ENCODE measurements at regions not wholly inside any gene's neighbourhood (a gene's known extent, or its start where the extent isn't known, plus 50 kb on each side); places are given as distances from the start of the nearest gene placed in this dataset.

DNA sequence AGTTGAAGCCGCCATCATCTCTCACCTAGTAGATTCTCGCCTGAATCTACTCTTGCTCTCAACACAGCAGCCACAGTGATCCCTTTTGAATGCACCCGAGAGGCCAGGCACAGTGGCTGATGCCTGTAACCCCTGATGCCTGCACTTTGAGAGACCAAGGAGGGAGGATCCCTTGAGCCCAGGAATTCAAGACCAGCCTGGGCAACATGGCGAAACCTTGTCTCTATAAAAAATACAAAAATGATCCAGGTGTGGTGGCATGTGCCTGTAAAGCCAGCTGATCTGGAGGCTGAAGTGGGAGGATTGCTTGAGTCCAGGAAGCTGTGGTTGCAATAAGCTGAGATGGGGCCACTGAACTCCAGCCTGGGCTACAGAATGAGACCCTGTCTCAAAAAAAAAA, 60.3 kb upstream of the EML4 start:
- H3K9me3 Mint-ChIP-seq: no peaks in the 10 kb centered on the region
- H3K27ac Mint-ChIP-seq: no peak overlapping the region
- peaks cover 23% of the 10 kb centered on the region for H3K4me1 Mint-ChIP-seq
- DNase-seq (ENCODE audit: low spot score in 2 of 2) (no peak), ATAC-seq (ENCODE audit: low read depth) (no peak)
- no peak overlapping the region for H3K4me3 Mint-ChIP-seq
- H3K27me3 Mint-ChIP-seq: no peaks in the 10 kb centered on the region
- H3K36me3 Mint-ChIP-seq: no peaks in the 10 kb centered on the region

DNA sequence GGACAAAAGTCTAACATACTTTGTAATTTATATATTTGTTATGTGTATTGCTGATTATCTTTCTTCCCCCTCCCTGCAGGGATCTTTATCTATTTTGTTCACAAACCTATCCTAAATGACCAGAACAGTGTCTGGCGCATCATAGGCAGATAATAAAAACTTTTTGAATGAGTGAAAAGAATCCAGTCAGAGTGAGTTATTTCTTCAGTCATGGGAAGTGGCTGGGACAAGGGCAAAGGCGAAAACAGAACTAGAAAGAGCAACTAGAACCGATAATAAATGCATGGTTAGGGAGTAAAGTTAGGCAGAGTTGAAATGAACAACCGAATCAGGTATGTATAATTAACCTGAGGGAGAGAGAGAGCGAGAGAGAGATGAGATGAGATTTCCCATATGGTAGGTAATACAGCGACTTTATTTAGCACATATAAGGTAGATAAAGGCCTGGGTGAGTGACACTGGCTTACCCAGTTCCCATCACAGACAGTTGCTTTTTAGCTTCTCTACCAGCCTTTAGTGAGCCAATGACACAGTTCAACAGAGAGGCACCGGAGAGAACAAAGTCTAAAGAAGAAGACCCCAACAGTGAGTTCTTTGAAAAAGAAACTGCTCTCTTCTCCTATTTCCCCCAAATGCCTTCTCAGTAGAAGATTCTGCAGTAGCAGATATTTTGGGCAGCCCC, 59.1 kb upstream of the EML4 start:
- Mint-ChIP-seq H3K9me3 (no peaks in the 10 kb centered on the region), H3K36me3 (peaks cover 3% of the 10 kb centered on the region), H3K27ac (no peak overlapping the region), H3K4me3 (no peak overlapping the region), H3K27me3 (no peaks in the 10 kb centered on the region), H3K4me1 (peaks cover 21% of the 10 kb centered on the region)
- DNase-seq (ENCODE audit: low spot score in 2 of 2): no peak
- no peak for ATAC-seq (ENCODE audit: low read depth)

DNA sequence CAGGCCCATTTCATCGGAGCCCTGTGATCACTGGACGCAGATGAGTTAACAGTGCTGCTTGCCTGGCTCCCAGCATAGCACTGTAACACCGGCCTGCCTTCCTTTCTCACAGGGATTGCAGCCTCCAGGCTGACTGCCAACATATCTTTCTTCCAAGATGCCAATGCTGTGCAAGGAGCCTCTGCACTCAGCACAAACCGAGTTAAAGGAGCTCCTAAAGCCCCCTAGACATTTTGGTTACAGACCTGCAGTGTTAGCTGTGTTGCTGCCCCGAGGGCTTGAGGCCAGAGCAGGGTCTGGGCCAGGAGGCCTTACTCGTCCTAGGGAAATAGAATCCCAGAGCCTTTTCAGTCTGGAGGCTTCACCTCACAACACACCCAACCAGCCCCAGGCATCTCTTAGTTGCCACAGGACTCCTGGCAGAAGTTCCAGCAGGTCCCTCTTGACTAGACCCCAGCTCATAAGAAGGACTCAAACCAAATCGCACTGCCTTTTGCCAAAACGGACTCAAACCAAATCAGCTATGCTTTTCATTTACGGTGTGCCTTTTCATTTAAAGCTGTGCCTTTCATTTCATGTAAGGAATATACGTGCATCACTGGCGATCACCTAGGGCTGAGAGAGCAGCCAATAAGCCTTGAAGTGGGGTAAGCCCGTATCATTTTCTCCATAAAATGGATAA, 58.4 kb upstream of the EML4 start:
- H3K27ac Mint-ChIP-seq: no peak overlapping the region
- ATAC-seq (ENCODE audit: low read depth) (no peak), DNase-seq (ENCODE audit: low spot score in 2 of 2) (no peak)
- no peaks in the 10 kb centered on the region for H3K9me3 Mint-ChIP-seq
- H3K36me3 Mint-ChIP-seq: peaks cover 3% of the 10 kb centered on the region
- no peak overlapping the region for H3K4me3 Mint-ChIP-seq
- H3K4me1 Mint-ChIP-seq: peaks cover 21% of the 10 kb centered on the region
- no peaks in the 10 kb centered on the region for H3K27me3 Mint-ChIP-seq

DNA sequence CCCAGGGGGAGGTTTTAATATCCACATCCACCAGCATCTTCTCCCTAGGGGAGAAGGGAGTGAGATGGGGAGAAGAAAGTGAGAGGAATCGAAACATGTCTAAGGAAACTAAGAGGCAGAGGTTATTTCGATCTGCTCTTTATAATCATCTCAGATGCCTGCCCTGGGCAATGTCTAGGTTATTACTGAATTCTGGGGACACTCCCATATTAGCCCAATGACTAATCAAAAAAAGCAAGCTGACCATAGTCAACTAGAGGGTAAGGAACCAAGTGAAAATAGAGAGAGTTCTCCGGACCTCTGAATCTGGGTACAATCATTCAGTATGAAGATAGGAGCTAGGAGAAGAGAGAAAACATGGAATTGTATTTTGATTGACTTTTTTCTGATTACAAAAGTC, 56.7 kb upstream of the EML4 start:
- peaks cover 3% of the 10 kb centered on the region for H3K36me3 Mint-ChIP-seq
- H3K9me3 Mint-ChIP-seq: no peaks in the 10 kb centered on the region
- H3K4me1 Mint-ChIP-seq: peaks cover 29% of the 10 kb centered on the region
- no peaks in the 10 kb centered on the region for H3K27me3 Mint-ChIP-seq
- no peak for DNase-seq (ENCODE audit: low spot score in 2 of 2)
- peak overlapping the region; percentile 36 for H3K27ac Mint-ChIP-seq
- no peak overlapping the region for H3K4me3 Mint-ChIP-seq
- no peak for ATAC-seq (ENCODE audit: low read depth)

DNA sequence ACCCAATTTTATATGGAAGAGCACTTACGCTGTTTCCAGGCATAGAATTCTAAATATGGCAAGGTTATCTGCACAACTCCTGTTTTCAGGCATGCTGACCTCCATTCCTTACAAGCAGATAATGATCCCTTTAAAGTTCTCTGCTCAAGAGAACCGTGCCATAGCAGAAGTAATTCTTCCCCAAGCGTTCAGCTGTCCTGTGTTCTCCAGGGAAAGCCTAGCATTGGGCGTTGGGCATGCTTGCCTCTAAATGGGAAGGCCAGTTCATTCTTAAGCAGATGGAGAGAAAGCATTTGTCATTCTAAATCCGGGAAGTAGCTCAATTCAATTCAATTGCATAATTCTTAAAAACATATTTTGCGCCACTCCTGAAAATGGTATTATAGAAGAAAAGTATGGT, 55.7 kb upstream of the EML4 start:
- Mint-ChIP-seq H3K4me1 (peaks cover 38% of the 10 kb centered on the region), H3K36me3 (peaks cover 3% of the 10 kb centered on the region), H3K27me3 (no peaks in the 10 kb centered on the region), H3K4me3 (no peak overlapping the region), H3K27ac (no peak overlapping the region), H3K9me3 (no peaks in the 10 kb centered on the region)
- no peak for DNase-seq (ENCODE audit: low spot score in 2 of 2)
- no peak for ATAC-seq (ENCODE audit: low read depth)

DNA sequence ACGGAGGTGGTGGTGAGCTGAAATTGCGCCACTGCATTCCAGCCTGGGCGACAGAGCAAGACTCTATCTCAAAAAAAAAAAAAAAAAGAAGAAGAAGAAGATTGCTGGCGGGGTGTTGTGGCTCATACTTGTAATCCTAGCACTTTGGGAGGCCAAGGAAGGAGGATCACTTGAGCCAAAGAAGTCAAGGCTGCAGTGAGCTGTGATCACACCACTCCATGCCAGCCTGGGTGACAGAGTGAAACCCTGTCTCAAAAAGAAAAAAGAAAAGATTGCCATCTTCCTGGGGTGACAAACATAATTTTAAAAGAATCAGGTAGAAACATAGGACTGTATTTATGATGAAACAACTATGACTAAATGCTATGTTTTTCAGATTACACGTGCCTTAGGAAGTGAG, 55.1 kb upstream of the EML4 start:
- no peaks in the 10 kb centered on the region for H3K27me3 Mint-ChIP-seq
- no peaks in the 10 kb centered on the region for H3K9me3 Mint-ChIP-seq
- peaks cover 41% of the 10 kb centered on the region for H3K4me1 Mint-ChIP-seq
- no peak overlapping the region for H3K27ac Mint-ChIP-seq
- ATAC-seq (ENCODE audit: low read depth): no peak
- peaks cover 3% of the 10 kb centered on the region for H3K36me3 Mint-ChIP-seq
- H3K4me3 Mint-ChIP-seq: no peak overlapping the region
- DNase-seq (ENCODE audit: low spot score in 2 of 2): no peak

DNA sequence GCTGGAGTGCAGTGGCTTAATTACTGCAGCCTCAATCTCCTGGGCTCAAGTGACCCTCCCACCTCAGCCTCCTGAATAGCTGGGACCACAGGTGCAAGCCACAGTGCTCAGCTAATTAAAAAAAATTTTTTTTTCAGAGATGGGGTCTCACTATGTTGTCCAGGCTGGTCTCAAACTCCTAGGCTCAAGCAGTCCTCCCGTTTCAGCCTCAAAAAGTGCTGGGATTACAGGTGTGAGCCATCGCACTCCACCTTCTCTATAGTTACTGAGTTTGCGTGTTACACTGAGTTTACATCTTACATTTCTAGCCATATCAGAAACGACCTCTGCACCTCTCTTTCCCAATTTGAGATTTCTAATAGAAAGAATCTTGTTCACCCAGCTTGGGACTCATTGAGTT, 53.6 kb upstream of the EML4 start:
- Mint-ChIP-seq H3K27ac (no peak overlapping the region), H3K27me3 (no peaks in the 10 kb centered on the region), H3K9me3 (no peaks in the 10 kb centered on the region), H3K4me3 (no peak overlapping the region), H3K4me1 (peaks cover 42% of the 10 kb centered on the region), H3K36me3 (peaks cover 3% of the 10 kb centered on the region)
- no peak for ATAC-seq (ENCODE audit: low read depth)
- DNase-seq (ENCODE audit: low spot score in 2 of 2): no peak

DNA sequence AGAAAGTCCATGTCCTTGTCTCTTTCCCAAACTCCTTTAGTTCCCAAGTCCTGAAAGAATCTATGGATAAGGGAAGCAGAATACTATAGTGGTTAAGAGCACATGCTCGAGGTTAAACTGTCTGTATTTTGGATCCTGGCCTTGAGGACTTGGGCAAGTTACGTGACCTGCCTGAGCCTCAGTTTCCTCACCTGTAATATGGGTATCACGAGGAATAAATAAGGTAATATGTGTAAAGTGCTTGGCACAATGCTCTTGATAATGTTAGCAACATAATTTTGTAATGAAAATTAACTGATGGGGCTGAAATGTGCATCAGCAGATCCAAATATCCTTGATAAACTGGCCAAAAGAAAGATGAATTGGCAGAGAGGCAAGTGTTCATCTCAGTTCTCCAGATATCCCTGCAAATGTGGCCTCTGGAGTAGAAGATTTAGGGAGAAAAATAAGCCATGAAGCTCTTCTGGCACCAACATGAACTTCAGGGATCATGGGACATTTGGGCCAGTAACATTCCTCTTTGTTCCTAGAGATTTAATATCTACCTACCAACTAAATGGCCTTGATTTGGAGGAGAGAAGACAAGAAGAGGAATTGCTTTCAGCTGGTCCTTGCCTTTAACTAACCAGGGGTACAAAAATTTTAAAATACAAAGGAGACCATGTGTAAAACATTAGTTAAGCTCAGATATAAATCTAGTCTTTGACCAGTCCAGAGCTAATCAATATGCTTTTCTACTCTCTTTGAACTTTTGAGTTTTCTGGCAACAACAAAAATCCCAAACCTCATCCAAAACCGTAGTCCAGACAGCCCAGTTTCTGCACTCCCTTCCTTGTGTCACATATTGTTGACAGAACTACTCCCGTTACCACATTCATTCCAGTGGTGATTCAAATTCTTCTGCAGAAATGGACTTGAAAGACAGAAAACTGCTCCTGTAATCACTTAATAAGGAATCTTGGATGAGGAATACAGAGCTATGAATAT, 52.7 kb upstream of the EML4 start:
- Mint-ChIP-seq H3K27ac (no peak overlapping the region), H3K36me3 (peaks cover 3% of the 10 kb centered on the region), H3K9me3 (peaks cover under 1% of the 10 kb centered on the region), H3K4me3 (no peak overlapping the region), H3K4me1 (peaks cover 43% of the 10 kb centered on the region), H3K27me3 (no peaks in the 10 kb centered on the region)
- no peak for ATAC-seq (ENCODE audit: low read depth)
- no peak for DNase-seq (ENCODE audit: low spot score in 2 of 2)

DNA sequence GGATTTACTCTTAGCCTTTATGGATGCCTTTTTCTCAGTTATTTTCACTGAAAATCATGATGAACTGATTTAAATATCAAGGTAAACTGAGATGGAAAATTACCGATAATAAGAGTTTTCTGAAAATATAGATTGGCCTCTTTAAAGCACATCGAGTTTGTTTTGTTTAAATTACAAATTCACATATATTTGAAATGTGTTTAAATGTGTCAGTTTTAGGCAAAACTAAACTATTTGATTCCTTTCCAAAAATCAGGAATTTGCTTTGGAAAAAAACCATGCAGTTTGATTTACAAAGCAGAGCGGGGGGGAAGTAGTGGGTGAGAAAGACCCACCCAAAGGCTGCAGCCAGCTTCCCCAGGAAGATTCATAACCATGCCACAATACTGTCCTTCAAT, 52.0 kb upstream of the EML4 start:
- Mint-ChIP-seq H3K9me3 (peaks cover 2% of the 10 kb centered on the region), H3K4me3 (no peak overlapping the region), H3K4me1 (peaks cover 41% of the 10 kb centered on the region), H3K27ac (no peak overlapping the region), H3K27me3 (no peaks in the 10 kb centered on the region), H3K36me3 (peaks cover 5% of the 10 kb centered on the region)
- ATAC-seq (ENCODE audit: low read depth): no peak
- no peak for DNase-seq (ENCODE audit: low spot score in 2 of 2)

DNA sequence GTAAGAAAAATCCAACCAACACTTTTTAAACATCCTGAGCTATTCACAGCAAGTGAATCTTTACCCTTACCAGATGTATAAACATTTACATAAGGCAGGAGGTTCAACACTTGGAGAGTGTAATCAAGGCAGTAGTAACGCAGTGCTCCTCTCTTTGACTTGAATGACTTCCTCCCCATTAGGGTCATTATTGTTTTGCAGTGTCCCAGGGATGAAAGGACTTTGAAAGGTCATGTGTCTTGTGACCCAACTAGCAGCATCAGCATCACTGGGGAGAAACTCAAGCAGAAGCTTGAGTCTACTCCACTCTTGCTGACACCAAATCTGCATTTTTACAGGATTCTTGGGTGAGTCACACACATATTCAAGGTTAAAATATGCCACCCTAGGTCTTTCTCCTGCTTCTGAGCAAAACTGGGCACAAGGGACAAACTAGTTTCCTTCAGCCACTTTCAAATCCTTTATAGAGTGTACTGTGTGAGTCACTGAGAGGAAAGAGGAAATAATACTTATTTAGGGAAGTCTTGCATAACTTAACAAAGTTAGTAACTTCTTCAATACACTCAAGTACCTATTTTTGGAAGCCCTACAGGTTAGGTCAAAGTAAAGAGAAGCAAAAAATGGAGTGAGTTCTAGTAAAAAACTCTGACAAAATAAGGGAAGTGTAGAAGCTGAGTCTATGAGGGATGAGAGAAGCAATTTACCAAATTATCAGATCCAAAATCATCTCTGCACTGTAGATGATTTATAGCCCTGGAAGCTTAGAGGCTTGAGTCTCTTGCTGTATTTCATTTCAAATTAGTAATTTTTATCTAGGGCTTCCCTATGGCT, 51.0 kb upstream of the EML4 start:
- ATAC-seq (ENCODE audit: low read depth): peak; percentile 99
- H3K27ac Mint-ChIP-seq: peak overlapping the region; percentile 87
- peak in 1 of 2 donors; percentile 53 for DNase-seq (ENCODE audit: low spot score in 2 of 2)
- peaks cover 5% of the 10 kb centered on the region for H3K36me3 Mint-ChIP-seq
- H3K4me3 Mint-ChIP-seq: peak overlapping the region; percentile 28
- H3K9me3 Mint-ChIP-seq: peaks cover 2% of the 10 kb centered on the region
- H3K27me3 Mint-ChIP-seq: no peaks in the 10 kb centered on the region
- peaks cover 39% of the 10 kb centered on the region for H3K4me1 Mint-ChIP-seq

DNA sequence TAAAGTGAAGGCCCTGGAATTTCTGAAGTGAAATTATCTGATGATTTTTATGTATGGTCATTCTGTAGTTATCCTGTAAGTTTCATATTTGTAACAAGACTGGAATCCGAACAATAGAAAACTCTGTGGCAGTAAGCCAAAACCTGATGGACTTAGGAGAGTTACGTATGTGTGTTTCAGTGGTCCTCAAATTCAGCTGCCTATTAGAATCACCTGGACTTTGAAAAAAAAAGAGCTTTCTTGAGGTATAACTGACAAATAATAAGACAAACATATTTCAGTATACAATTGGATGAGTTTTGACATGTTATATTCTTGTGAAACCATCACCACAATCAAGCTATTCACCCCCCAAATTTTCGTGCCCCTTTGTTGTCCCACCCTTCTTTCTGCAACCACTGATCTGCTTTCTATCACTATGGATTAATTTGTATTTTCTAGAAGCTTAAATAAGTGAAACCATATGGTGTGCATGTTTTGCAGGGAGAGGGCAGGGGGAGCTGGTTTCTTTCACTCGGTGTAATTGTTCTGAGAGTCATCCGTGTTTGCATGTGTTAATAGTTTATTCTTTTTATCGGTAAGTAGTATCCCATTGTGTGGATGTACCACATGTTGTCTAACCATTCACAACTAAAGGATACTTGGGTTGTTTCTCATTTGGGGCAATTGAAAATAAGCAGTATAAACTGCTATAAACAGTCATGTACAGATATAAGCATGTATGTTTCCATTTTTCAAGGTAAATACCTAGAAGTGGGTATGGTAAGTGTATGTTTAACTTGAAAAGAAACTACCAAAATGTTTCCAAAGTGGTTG, 50.2 kb upstream of the EML4 start:
- DNase-seq (ENCODE audit: low spot score in 2 of 2): no peak
- H3K4me3 Mint-ChIP-seq: no peak overlapping the region
- H3K36me3 Mint-ChIP-seq: peaks cover 5% of the 10 kb centered on the region
- H3K27ac Mint-ChIP-seq: peak overlapping the region; percentile 87
- no peaks in the 10 kb centered on the region for H3K27me3 Mint-ChIP-seq
- H3K4me1 Mint-ChIP-seq: peaks cover 43% of the 10 kb centered on the region
- peaks cover 2% of the 10 kb centered on the region for H3K9me3 Mint-ChIP-seq
- no peak for ATAC-seq (ENCODE audit: low read depth)
